ENCODE measurements at regions not wholly inside any gene's neighbourhood (a gene's known extent, or its start where the extent isn't known, plus 50 kb on each side); places are given as distances from the start of the nearest gene placed in this dataset.

DNA sequence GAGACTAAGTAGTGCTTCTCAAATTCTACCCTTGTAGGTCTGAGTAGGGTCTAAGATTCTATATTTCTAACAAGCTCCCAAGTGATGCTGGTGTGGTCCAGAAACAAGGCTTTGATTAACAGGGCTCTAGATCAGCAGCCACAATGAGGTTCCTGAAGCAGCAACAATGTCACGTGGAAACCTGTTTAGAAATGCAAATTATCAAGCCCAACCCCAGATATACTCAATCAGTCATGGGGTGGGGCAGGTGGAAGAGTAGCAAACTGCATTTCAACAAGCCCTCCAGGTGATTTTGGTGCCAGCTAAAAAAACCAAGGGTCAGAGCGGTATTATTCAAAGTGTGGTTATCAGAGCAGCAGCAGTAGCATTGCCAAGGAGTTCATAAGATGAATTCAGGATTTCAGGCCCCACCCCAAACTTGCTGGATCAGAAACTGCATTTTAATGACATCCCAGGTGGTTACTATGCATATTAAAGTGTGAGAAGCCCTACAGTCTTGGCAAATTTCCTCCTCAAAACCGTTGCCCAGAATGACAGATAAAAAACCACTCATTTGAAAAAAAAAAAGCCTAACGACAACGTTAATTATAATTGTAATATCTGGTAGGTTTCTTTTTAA is 199.2 kb downstream of the AHR start:
- Mint-ChIP-seq H3K4me3 (ENCODE audit: unreplicated experiment) (no peak overlapping the region), H3K27ac (ENCODE audit: unreplicated experiment) (peak overlapping the region; percentile 57), H3K4me1 (ENCODE audit: unreplicated experiment) (peaks cover 72% of the 10 kb centered on the region)

GRCh38 chr7:17498230-17498629 is 199.8 kb downstream of the AHR start:
- no peak for DNase-seq (ENCODE audit: extremely low spot score, unreplicated experiment)
- Mint-ChIP-seq H3K4me3 (ENCODE audit: unreplicated experiment) (no peak overlapping the region), H3K4me1 (ENCODE audit: unreplicated experiment) (peaks cover 77% of the 10 kb centered on the region), H3K36me3 (ENCODE audit: unreplicated experiment) (peaks cover 2% of the 10 kb centered on the region), H3K27ac (ENCODE audit: unreplicated experiment) (peak overlapping the region; percentile 66), H3K27me3 (ENCODE audit: unreplicated experiment) (no peaks in the 10 kb centered on the region), H3K9me3 (ENCODE audit: unreplicated experiment) (no peaks in the 10 kb centered on the region)
- TF ChIP-seq CTCF (IDR thresholded peaks at IDR 0.05): no peak

More for the DNA sequence above, 199.2 kb downstream of the AHR start:
- no peak for TF ChIP-seq CTCF (IDR thresholded peaks at IDR 0.05)
- no peak for DNase-seq (ENCODE audit: extremely low spot score, unreplicated experiment)
- Mint-ChIP-seq H3K9me3 (ENCODE audit: unreplicated experiment) (no peaks in the 10 kb centered on the region), H3K27me3 (ENCODE audit: unreplicated experiment) (no peaks in the 10 kb centered on the region), H3K36me3 (ENCODE audit: unreplicated experiment) (peaks cover 2% of the 10 kb centered on the region)

- no peaks in the 10 kb centered on the region for H3K27me3 Mint-ChIP-seq (ENCODE audit: unreplicated experiment)
- no peak overlapping the region for H3K4me3 Mint-ChIP-seq (ENCODE audit: unreplicated experiment)
- TF ChIP-seq CTCF (IDR thresholded peaks at IDR 0.05): no peak
- no peak for DNase-seq (ENCODE audit: extremely low spot score, unreplicated experiment)
- H3K4me1 Mint-ChIP-seq (ENCODE audit: unreplicated experiment): peaks cover 78% of the 10 kb centered on the region
- H3K9me3 Mint-ChIP-seq (ENCODE audit: unreplicated experiment): no peaks in the 10 kb centered on the region
- peak overlapping the region; percentile 92 for H3K27ac Mint-ChIP-seq (ENCODE audit: unreplicated experiment)
- H3K36me3 Mint-ChIP-seq (ENCODE audit: unreplicated experiment): peaks cover 2% of the 10 kb centered on the region
Observed at GRCh38 chr7:17500736-17501135, 202.3 kb downstream of the AHR start.

GRCh38 chr7:17501441-17502212 is 203.2 kb downstream of the AHR start:
- TF ChIP-seq CTCF (IDR thresholded peaks at IDR 0.05): no peak
- Mint-ChIP-seq H3K27ac (ENCODE audit: unreplicated experiment) (peak overlapping the region; percentile 92), H3K4me3 (ENCODE audit: unreplicated experiment) (peak overlapping the region; percentile 12), H3K4me1 (ENCODE audit: unreplicated experiment) (peaks cover 77% of the 10 kb centered on the region), H3K27me3 (ENCODE audit: unreplicated experiment) (no peaks in the 10 kb centered on the region), H3K9me3 (ENCODE audit: unreplicated experiment) (peaks cover 2% of the 10 kb centered on the region), H3K36me3 (ENCODE audit: unreplicated experiment) (peaks cover 4% of the 10 kb centered on the region)
- no peak for DNase-seq (ENCODE audit: extremely low spot score, unreplicated experiment)
